Thyroid gland (tissue), 4 donors: ENCODE measurements at regions not wholly inside any gene's neighbourhood (a gene's known extent, or its start where the extent isn't known, plus 50 kb on each side); places are given as distances from the start of the nearest gene placed in this dataset.

Source experiments
- POLR2A ChIP-seq, 2 donors: fragments of 450-650 bp; IDR thresholded peaks; one replicate each; pipeline ENCODE4 v1.6.1; 2017; ENCODE audit warnings: antibody characterized with exemption in 2 of 2, mild to moderate bottlenecking in 2 of 2, moderate library complexity in 1 of 2
- TF ChIP-seq, protein P1 (sequence below), 6 experiments: fragments of 200-600 bp in 3 of 6; fragments of 450-650 bp in 3 of 6; sonication (generic) in 3 of 6; IDR thresholded peaks; one replicate each; pipeline ENCODE4 v1.5.1; 2016 to 2019; ENCODE audit warnings: antibody characterized with exemption in 6 of 6, mild to moderate bottlenecking in 2 of 6, inconsistent platforms in 1 of 6, moderate library complexity in 1 of 6

DNA sequence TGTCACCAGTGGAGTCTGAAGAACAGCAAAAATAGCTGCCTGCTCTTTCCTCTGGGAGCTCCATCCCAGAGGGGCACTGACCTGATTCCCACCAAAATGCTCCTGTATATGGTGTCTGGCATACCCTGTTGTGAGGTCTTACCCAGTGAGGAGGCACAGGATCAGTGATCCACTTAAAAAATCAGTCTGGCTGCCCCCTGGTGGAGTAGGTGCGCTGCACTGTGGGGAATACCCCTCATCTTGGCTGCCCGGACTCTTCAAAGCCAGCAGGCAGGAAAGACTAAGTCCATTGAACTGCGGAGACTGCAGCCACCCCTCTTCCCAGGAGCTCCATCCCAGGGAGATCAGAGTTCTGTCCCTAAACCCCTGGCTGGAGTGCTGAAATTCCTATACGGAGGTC lies 230.9 kb upstream of the HTR1E start:
- TF ChIP-seq, protein P1, sequence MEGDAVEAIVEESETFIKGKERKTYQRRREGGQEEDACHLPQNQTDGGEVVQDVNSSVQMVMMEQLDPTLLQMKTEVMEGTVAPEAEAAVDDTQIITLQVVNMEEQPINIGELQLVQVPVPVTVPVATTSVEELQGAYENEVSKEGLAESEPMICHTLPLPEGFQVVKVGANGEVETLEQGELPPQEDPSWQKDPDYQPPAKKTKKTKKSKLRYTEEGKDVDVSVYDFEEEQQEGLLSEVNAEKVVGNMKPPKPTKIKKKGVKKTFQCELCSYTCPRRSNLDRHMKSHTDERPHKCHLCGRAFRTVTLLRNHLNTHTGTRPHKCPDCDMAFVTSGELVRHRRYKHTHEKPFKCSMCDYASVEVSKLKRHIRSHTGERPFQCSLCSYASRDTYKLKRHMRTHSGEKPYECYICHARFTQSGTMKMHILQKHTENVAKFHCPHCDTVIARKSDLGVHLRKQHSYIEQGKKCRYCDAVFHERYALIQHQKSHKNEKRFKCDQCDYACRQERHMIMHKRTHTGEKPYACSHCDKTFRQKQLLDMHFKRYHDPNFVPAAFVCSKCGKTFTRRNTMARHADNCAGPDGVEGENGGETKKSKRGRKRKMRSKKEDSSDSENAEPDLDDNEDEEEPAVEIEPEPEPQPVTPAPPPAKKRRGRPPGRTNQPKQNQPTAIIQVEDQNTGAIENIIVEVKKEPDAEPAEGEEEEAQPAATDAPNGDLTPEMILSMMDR (IDR thresholded peaks at IDR 0.05): peak in 1 of 6 experiments; percentile 9
- TF ChIP-seq POLR2A (IDR thresholded peaks at IDR 0.05): no peak
